LoVo (cell line): ENCODE measurements at regions not wholly inside any gene's neighbourhood (a gene's known extent, or its start where the extent isn't known, plus 50 kb on each side); places are given as distances from the start of the nearest gene placed in this dataset.
"Not testable (repeated sequence)": the region's sequence is repeated elsewhere in the genome, so short reads cannot be mapped to it uniquely, and the experiment has no call there.

ENCODE experiments used
- DNase-seq: peaks from one replicate; pipeline ENCODE4 v3.0.0-alpha.2; 2016; ENCODE audit warnings: low spot score

DNA sequence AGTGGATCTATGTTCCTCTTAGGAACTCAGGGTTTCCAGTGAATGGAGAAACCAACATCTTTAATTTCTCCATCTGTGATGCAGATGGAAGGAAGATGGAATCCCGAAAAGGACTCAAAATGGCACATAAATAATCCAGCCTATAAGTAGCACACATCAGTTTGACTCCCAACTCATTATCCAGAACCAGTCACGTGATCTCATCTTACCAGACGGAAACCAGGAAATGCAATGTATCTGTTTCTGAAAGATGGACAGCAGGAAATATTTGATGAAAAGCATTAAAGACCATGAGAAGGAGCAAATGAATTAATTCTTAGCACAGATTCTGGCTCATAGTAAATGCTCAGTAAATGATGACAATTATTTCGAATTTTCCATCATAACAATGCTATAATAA is 443.1 kb upstream of the FMR1 start:
- DNase-seq = no peak

DNA sequence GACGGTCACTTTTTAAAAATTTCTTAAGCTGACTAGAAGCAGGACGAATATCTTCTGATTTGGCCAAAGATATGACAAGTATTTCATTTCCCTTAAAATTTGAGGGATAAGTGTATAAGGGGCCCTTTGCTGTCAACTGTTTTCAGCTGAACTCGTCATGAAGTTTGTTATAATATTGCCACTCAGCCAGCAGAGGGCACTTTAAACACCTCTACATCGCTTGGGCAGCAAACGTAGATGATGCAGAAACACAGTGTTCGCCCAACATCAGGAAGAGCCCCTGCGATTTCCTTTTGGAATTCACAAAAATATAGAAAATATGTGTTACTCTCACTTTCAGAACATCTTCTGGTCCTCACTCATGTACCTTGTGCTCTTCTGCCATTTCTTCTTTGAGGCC is 435.7 kb upstream of the FMR1 start:
- DNase-seq = peak; percentile 3

DNA sequence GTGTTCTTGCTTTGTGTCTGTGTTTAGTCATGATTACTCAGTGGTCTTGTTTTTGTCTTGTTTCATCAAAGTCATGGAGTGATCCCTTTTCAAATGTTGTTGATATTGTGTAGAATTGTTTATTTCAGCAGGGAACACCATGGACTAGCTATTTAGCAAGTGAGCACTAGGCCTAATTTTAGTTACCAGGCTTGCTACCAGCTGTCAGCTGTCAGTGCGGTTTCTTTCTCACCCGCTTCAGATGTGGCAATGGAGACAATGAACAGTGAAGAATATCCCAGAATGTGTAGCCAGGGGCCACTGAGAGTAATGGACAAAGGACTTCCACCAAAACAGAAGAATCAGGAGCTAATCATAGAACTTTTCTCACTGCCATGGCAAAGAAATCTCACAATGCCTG is 432.8 kb upstream of the FMR1 start:
- no peak for DNase-seq

DNA sequence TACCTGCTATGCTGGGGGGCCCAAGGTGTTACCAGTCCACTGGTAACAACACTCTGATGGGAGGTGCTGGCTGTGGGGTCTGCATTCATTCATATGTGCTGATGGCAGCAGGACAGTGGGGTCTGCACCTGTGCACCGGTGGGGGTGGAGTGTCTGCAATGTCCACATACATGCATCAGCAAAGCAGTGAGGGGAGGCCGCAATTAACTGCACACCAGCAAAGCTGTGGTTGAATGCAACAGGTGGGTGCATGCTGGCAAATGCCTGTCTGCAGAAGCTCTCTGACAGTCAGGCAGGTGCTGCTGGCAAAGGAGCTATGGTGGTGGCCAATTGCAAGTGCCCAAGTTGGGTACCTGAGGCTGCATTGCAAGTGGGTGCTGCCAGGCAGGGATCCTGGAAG is 426.5 kb upstream of the FMR1 start:
- DNase-seq = no peak

DNA sequence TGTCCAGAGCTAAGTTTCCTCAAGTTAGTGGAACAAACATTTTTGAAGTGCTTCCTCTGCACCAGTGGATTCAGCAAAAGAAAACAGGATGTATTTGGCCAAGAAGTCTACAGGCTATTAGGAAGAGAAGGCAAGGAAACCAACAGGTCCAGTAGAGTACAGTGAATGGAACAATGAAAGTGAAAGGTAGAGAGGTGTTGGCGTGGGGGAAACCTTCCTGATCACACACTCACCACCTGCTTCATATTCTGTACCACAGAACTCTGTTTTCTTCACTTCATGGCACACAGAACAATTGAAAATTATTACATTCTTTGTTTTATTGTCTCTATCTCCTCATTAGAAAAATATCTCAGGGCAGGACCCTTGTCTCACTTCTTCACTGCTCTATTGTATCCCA is 417.4 kb upstream of the FMR1 start:
- DNase-seq = no peak

DNA sequence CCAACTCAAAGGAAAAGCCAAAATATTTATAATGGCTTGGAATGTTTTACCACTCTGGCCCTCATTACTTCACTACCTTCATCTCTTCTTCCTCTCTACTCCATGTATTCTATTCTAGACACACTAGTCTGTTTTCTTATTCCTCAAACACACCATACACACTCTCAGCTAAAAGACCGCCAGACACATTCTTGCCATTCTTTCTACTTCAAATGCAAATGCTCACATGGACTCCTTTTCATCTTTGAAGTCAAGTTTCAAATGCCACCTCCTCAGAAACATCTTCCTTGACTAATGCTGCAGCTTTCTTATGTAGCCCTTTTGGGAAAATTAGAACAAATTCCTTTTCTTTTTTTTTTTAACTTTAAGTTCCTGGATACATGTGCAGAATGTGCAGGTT is 412.9 kb upstream of the FMR1 start:
- DNase-seq = no peak

DNA sequence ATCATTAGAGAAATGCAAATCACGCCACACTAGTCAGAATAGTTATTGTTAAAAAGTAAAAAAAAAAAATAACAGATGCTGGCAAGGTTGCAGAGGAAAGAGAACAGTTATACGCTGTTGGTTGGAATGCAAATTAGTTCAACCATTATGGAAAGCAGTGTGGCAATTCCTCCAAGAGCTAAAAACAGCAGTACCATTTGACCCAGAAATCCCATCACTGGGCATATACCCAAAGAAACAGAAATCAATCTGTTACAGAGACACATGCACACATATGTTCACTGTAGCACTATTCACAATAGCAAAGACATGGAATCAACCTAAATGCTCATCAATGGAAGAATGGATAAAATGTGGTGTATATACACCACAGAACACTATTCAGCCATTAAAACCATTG is 388.7 kb upstream of the FMR1 start:
- no peak for DNase-seq

DNA sequence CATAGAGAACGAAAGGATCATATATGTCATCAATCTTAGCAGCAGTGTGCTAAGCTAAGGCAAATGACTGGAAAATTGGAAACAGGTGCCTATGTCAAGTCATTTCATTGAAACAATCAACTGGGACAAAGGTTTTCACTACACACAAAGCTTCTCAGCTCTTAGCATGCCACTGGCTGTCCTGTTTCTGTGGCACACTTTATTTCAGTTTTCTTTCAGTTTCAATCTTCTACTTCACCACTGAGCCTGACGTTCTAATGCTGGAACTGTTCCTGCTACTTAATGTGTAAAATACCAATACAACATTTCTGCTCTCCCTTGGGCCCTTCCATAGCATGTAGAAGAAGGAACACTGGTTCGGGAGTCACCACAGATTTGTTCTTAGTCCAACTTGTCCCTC is 378.3 kb upstream of the FMR1 start:
- DNase-seq = no peak

DNA sequence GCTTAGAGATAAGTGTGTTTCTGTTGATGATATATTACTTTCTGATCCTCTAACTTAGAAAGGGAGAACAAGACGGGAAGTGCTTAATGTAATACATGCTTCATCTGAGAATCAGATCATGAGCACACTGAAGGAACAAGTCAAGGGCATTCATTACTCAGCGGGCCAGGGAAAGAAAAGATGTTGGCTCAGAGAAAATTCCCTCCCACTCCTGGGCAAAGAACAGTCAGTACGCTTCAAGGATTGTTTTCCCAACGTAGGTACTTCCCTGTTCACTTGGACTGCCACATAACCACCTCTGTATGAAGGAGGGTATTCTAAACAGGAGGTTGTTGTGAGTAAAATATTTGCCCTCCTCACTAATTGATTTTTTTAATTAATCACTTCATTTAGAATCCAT is 374.5 kb upstream of the FMR1 start:
- no peak for DNase-seq

DNA sequence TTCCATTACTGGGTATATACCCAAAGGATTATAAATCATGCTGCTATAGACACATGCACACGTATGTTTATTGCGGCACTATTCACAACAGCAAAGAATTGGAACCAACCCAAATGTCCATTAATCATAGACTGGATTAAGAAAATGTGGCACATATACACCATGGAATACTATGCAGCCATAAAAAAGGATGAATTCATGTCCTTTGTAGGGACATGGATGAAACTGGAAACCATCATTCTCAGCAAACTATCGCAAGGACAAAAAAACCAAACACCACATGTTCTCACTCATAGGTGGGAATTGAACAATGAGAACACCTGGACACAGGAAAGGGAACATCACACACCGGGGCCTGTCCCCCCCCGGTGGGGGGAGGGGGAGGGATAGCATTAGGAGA is 363.7 kb upstream of the FMR1 start:
- DNase-seq = not testable (repeated sequence)

DNA sequence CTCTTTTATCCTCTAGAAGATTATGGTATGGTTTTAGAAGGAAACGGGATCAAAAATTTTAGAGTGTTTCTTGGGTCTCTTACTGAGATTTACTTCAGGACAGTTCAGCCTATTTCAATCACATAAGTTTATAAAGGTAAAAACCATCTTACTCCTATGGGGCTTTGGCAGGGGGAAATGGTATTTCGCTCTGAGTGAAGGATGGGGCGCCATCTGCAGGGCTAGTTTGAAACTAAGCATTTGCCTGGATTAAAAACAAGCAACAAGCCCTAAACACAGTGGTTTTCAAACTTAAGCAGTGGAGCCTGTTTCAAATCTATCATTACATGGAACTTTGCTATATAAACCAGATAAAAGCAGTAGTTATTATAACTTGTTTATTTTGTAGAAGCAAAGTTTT is 361.5 kb upstream of the FMR1 start:
- DNase-seq = no peak

DNA sequence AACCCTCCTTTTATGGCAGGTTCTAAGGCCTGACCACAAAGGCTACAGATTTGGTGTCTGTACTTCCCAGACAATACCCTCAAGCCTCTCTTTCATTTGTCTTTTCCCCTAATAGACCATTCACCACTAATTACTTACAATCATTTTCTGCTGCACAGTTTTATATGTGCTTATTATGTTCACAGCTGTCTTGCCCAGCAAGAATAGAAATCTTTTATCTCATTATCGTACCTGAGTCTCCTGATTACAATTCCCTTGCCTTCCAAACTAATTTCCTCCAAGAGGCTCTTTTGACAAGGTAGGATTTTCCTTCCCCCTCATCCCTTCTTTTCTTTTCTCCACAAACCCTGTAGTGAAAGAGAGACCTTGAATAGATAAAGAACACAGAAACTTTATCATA is 352.5 kb upstream of the FMR1 start:
- DNase-seq = no peak

DNA sequence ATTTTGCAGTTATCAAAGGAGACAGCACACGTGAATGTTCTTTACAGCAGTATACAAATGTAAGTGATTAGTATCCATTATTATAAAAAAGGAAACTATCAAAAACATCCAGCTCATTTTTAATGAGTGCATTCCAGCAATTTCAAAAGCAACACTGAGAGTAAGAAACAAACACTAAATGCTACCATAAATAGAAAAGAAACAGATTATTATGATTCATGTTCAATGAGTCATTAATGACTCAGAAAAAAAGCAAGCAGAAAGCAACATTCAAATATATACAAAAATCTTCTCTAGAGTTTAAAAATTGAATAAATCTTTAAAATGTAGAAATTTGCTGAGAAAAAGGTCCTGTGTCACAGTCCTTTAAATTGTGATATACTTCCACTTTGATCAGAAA is 346.5 kb upstream of the FMR1 start:
- DNase-seq = no peak

DNA sequence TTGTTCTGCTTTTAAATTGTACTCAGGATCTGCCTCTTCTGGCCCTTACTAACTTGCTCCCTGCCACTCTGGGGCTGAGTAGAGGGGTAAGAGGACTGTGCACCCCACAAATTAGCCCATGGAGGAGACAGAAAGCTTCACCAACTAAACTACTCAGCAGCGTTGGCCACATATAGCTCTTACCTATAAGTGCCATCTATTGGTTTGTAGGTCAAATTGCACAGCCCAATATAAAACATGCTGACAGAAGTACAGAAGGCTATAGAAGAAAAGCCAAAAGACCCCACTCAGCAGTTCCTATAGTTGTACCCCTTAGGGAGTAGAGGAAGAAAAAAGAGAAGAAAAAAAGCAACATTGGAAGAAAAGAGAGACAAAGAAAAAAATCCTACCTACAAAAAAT is 341.2 kb upstream of the FMR1 start:
- DNase-seq = no peak

DNA sequence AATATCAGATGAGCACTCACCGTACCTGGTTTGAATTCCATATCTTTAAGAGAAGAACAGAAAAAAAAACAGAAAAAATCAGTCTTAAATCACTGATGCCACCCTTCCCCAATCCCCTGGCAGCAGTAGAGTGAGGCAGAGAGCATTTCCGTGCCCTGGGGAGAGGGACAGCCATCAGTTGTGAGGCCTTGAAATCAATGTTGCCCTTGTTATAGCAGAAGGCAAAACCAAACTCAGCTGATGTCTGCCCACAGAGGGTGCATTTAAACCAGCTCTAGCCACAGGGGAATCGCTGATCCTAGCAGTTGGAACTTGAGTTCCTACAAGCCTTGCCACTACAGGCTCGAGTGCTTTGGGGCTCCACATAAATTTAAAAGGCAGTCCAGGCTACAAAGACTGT is 338.5 kb upstream of the FMR1 start:
- DNase-seq = no peak

DNA sequence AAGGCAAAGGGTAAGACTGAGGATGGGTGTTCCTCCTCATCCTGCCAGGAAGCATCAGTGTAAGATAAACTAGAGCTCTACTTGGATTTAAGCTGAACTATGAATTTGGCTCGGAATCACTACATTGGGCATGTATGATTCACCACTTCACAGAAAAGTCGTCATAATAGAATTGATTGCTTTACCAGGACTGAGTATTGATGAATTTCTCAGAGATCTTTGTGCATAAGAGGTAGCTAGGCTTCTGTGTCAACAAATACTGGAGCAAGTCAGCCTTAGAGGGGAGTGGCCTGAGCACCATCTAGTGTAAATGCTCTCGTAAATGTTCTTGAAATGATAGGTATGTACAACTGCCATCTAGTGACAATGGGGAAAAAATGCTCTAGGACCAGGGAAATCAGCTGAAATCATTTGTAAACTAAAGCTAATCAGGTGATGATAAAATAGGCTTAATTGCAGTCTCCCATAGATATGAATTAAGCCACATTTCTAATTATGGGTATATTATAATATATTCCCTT is 309.5 kb upstream of the FMR1 start:
- no peak for DNase-seq

DNA sequence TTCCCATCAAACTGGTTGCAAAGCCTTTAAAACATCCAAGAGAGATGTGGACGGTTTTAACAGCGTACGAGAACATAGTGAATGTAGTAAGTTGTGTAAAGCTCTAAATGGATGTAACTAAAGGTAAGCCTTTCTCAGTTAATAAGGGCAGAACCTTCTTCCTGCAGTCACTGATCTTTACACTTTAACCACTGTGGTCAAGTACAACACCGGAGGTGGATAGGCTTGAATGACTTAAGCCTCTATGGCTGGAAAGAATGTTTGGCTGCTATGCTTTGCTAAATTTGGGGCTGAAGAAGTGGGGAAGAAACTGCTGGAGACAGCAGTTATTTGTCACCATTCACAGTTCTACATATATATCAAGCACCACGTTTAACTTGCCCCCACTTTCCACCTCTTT is 285.1 kb upstream of the FMR1 start:
- DNase-seq = no peak

DNA sequence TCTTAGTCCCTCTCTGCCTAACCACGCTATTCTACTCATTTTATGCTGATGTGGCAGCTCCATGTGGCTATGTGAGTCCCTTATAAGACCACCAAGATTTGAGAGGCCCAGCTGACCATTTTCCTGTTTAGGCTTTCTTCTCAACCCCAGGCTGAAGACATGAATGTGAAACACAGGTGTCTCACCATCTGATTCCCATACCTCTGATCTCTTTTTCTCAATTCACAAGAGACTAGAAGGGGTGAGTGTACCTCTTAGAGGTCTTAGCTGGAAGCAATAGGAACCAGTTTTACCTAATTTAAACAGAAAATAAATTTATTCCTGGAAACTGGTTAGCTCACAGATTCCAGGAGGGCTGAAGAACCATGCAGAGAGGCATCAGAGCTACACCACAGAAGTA is 276.5 kb upstream of the FMR1 start:
- no peak for DNase-seq

DNA sequence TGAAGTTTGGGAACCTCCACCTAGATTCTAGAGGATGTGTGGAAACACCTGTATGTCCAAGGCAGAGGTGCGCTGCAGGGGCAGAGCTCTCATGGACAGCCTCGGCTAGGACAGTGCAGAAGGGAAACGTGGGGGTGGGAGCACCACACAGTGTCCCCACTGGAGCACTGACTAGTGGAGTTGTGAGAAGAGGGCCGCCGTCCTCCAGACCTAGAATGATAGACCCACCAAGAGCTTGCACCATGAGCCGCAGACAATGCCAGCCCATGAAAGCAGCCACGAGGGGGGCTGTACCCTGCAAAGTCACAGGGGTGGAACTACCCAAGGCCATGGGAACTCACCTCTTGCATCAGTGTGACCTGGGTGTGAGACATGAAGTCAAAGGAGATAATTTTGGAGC is 274.5 kb upstream of the FMR1 start:
- no peak for DNase-seq

DNA sequence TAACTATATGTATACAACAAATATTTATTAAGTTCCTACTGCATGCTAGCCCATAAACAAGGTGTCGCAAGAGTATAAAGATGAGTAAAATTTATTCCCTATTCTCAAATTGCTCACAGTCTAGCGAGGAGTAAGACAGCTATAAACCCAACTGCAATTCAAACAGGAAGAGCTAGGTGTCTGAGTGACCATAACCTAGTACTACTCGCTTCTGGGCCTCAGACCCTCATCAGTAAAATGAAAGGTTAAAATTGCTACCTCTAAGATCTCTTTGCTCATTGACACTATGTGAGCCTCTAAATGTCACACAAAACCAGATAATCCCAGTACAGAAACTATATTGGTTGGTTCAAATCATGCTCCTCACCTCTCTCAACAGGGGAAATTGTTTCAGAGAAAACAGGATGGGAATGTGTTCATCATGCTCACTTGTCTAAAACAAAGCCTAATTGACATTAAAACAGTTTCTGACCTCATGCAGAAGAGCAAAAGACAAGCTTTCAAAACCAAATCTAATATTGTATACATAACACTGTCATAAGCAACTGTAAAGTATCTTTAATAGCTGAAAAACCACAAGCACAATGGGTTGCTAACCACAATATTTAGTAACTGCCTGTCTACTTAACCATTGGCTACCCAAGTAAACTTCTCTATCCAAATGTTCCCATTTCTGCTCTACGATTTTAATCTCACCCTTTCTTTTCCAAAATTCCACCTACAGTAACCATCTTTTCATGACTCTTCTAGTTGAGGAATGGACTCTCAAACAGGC is 264.6 kb upstream of the FMR1 start:
- DNase-seq = no peak

DNA sequence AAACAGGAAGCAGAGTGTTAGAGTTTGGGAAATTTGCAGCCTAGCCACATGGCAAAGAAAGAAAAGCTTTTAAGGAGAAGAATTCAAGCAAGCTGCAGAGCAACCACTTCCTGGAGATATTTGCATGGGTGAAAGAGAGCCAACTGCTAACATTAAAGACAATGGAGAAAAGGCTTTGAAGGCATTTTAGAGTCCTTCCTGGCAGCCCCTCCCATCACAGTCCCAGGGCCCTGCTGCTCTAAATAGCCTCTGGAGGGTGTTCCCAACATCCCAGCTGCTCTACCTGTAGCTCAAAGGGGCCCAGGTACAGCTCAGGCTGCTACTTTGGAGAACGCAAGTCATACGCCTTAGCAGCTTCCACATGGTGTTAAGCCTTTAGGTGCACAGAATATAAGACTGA is 235.9 kb upstream of the FMR1 start:
- no peak for DNase-seq

DNA sequence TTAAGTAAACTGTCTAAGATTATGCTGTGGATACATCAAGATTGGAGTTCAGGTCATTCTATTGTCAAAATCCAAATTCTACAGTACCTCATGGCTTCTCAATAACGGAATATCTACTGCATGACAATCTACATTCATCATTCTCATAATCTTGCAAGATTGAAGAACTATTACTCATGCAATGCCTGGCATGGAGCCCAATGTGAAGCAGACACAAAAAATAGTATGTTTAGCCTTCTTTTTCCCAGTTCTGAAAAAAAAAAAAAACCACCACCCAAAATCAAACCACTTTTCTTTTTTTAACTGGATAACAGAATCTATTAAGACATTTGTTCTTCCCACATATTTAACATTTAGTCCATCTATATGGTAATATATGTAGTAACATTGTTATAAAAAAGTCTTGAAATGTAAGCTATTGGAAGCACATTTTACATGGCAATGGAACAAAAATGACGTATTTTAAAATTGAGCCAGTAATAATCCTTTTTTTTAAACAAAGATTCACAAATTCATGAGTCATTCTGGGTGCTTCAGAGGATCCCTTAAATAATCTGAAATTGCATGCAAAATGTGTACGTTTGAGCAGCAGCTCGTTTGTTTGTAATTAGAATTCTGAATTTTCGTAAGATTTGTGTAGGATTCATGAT is 232.2 kb upstream of the FMR1 start:
- no peak for DNase-seq

DNA sequence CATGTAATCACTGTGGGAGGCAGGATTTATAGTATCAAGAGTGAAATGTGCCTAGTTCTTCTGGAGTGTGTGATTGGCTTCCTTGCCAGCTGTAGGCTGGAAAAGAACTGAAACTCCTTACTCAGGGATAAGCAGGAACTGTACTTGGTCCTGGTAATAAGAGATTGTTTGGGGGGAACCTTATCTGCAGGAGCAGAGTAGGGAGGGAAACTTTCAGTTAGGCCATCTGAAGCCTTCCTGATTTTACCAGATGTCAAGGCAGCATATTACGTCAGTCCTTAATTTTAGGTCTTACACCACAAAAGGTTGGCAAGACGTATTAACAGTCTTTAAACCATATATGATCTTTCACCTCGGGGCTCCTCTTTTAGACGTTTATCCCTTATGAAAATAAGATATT is 231.5 kb upstream of the FMR1 start:
- no peak for DNase-seq

DNA sequence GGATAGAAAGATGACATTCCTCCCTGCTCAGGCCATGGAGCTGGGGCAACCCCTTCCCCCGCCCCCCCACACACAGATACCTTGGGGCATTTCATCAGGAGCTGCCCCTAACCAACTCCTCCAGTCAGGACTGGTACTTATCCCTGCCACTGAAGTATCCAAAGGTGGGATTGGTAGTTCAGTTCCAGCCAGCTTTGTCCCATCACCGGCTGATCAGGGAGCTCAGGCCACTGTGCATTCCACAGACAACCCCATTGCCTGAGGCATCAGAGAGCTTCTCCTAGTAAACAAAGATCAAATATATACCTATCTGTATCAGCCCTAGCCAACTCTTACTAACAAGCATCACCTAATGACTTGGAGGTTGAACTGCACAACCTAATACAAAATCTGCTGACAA is 218.2 kb upstream of the FMR1 start:
- DNase-seq = no peak
